ENCODE measurements at regions not wholly inside any gene's neighbourhood (a gene's known extent, or its start where the extent isn't known, plus 50 kb on each side); places are given as distances from the start of the nearest gene placed in this dataset.

DNA sequence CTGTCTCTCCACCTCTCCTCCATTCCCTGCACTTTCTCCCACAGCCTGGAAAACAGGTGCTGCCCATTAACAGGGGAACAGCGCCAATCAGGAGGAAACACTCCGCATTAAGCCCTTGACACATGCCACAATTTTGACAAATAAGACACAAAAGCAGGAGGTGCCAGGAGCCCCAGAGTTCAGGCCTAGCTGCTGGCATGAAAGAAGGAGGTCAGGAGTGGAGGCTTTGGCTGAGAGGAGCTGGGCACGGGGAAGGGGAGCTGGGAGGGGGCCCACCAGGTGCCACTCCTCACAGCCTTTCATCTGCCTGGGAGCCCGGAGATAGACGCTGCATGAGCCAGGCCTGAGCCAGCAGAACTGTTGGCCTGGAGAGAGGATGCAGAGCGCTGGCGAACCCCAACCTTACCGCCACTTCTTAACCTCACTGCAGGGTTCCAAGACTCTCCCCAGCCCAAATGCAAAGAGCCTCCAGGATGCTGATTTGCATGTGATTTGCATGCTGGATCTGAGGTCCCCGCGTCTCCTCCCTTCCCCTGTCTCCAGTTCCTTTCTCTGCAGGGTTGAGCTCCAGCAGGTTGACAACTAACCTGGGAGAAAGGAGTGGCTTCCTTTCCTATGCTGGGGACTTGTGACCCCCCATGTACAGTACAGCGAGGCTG, 139.8 kb upstream of the SDK2 start:
- TF ChIP-seq, protein P1, sequence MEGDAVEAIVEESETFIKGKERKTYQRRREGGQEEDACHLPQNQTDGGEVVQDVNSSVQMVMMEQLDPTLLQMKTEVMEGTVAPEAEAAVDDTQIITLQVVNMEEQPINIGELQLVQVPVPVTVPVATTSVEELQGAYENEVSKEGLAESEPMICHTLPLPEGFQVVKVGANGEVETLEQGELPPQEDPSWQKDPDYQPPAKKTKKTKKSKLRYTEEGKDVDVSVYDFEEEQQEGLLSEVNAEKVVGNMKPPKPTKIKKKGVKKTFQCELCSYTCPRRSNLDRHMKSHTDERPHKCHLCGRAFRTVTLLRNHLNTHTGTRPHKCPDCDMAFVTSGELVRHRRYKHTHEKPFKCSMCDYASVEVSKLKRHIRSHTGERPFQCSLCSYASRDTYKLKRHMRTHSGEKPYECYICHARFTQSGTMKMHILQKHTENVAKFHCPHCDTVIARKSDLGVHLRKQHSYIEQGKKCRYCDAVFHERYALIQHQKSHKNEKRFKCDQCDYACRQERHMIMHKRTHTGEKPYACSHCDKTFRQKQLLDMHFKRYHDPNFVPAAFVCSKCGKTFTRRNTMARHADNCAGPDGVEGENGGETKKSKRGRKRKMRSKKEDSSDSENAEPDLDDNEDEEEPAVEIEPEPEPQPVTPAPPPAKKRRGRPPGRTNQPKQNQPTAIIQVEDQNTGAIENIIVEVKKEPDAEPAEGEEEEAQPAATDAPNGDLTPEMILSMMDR (IDR thresholded peaks at IDR 0.05; ENCODE audit: low read depth, low read length, missing control alignments), result no peak
- no peak overlapping the region for H3K4me3 ChIP-seq (replicated peaks; ENCODE audit: low read depth, low read length)
- no peak for DNase-seq (ENCODE audit: extremely low read depth, low read depth)

DNA sequence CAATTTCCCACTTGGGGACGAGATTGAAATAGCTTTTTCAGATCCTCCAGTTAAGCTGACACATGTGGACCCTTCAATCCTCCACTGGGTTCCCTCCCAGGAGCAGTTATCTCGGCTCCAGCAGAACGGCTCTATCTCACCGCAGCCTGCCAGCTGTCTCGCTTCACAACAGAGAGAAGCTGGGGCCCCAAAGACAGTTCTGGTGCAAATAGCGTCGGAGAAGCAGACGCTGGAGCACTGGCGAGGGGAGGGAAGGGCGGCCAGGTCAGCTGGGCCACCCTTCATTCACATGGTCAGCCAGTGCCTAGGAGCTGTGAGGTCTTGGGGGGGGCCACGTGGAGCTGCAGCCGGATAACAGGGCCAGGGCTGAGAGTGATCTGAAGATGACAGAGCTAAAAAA, 141.3 kb upstream of the SDK2 start:
- no peak for DNase-seq (ENCODE audit: extremely low read depth, low read depth)
- TF ChIP-seq, protein P1 (IDR thresholded peaks at IDR 0.05; ENCODE audit: low read depth, low read length, missing control alignments), result no peak
- no peak overlapping the region for H3K4me3 ChIP-seq (replicated peaks; ENCODE audit: low read depth, low read length)

- TF ChIP-seq, protein P1 (IDR thresholded peaks at IDR 0.05; ENCODE audit: low read depth, low read length, missing control alignments), result no peak
- DNase-seq (ENCODE audit: extremely low read depth, low read depth), result no peak
- no peak overlapping the region for H3K4me3 ChIP-seq (replicated peaks; ENCODE audit: low read depth, low read length)
These were observed 141.9 kb upstream of the SDK2 start for GRCh38 chr17:73785958-73786743.

- H3K4me3 ChIP-seq (replicated peaks; ENCODE audit: low read depth, low read length), result no peak overlapping the region
- TF ChIP-seq, protein P1 (IDR thresholded peaks at IDR 0.05; ENCODE audit: low read depth, low read length, missing control alignments), result no peak
- no peak for DNase-seq (ENCODE audit: extremely low read depth, low read depth)
These were observed 143.1 kb upstream of the SDK2 start for GRCh38 chr17:73787076-73788059.

DNA sequence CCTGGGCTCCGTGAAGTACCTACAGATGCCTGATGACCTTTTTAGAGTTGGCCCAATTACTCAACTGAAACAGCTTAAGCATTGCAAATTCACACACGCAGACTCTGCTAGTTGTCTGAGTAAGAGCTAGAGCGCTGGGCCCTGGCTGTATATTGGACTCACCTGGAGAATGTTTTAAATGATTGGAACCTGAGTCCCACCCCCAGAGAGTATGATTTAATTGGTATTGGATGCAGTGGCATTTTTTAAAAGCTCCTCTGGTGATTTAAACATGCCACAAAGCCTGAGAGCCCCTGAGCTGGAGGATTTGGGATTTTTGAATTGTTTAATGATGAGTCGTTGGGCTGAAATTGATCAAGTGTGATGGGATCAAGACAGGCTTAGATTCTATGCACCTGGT, 143.9 kb upstream of the SDK2 start:
- DNase-seq (ENCODE audit: extremely low read depth, low read depth), result no peak
- H3K4me3 ChIP-seq (replicated peaks; ENCODE audit: low read depth, low read length), result no peak overlapping the region
- TF ChIP-seq, protein P1 (IDR thresholded peaks at IDR 0.05; ENCODE audit: low read depth, low read length, missing control alignments), result no peak

DNA sequence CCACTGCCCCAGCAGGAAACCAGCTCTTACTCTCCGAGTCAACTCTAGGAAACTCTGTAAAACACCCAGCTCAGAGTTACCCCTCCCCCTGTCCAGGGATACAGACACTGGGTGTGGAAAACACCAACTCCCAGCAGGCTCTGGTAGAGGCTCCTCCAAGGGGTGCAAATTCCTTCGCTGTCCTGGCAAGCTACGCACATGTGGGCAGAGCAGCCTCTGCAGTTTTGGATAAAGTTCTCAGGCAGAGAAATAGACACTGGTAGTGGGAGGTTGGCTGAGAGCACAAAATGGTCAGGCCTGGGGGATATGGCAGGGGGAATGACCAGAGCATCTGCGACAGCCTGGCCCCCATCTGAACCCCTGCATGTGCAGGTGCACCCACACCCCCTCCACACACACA, 146.9 kb upstream of the SDK2 start:
- TF ChIP-seq, protein P1 (IDR thresholded peaks at IDR 0.05; ENCODE audit: low read depth, low read length, missing control alignments), result no peak
- DNase-seq (ENCODE audit: extremely low read depth, low read depth), result no peak
- H3K4me3 ChIP-seq (replicated peaks; ENCODE audit: low read depth, low read length), result no peak overlapping the region
